Transverse colon (tissue), 4 donors: ENCODE measurements at regions not wholly inside any gene's neighbourhood (a gene's known extent, or its start where the extent isn't known, plus 50 kb on each side); places are given as distances from the start of the nearest gene placed in this dataset.

Experiments
- POLR2A ChIP-seq: fragments of 450-650 bp; IDR thresholded peaks from one replicate; pipeline ENCODE4 v1.6.1; 2016; ENCODE audit warnings: antibody characterized with exemption, mild to moderate bottlenecking, moderate library complexity
- POLR2AphosphoS5 ChIP-seq, 3 donors: sonication (generic); formaldehyde crosslinking; IDR thresholded peaks; one replicate each; pipeline ENCODE4 v1.6.1; 2016; ENCODE audit warnings: antibody characterized with exemption in 3 of 3
- TF ChIP-seq, protein P1 (sequence below), 5 experiments: fragments of 200-600 bp in 3 of 5; fragments of 450-650 bp in 2 of 5; sonication (generic) in 3 of 5; IDR thresholded peaks; 1 replicate in 2 of 5; 2 replicates in 3 of 5; pipeline ENCODE4 v1.5.1; 2016 to 2017; ENCODE audit warnings: antibody characterized with exemption in 5 of 5, inconsistent platforms in 3 of 5, mild to moderate bottlenecking in 2 of 5, moderate library complexity in 1 of 5

DNA sequence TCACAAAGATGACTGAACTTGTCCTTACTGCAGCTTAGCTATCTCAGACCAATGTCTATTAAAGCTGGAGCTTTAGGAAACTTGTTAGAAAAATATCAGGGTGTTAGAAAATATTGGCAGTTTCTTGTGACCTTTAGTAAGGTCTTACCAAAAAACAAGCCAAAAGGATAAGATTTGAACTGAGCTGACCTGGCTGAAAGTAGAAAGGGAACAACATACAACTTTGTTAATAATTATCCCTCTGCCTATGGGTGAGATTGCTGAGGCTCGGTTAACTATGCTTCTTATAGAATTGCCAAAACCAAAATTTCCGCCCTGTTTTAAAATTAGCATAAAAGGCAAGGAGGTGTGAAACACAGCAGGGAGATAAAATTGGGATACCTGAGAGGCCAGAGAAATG is 73.8 kb downstream of the DHRS2 start:
- TF ChIP-seq, protein P1, sequence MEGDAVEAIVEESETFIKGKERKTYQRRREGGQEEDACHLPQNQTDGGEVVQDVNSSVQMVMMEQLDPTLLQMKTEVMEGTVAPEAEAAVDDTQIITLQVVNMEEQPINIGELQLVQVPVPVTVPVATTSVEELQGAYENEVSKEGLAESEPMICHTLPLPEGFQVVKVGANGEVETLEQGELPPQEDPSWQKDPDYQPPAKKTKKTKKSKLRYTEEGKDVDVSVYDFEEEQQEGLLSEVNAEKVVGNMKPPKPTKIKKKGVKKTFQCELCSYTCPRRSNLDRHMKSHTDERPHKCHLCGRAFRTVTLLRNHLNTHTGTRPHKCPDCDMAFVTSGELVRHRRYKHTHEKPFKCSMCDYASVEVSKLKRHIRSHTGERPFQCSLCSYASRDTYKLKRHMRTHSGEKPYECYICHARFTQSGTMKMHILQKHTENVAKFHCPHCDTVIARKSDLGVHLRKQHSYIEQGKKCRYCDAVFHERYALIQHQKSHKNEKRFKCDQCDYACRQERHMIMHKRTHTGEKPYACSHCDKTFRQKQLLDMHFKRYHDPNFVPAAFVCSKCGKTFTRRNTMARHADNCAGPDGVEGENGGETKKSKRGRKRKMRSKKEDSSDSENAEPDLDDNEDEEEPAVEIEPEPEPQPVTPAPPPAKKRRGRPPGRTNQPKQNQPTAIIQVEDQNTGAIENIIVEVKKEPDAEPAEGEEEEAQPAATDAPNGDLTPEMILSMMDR (IDR thresholded peaks at IDR 0.05) = no peak
- no peak for TF ChIP-seq POLR2A
- no peak for TF ChIP-seq POLR2AphosphoS5 (IDR thresholded peaks at IDR 0.05)
